GM18868 (cell line): ENCODE measurements at regions not wholly inside any gene's neighbourhood (a gene's known extent, or its start where the extent isn't known, plus 50 kb on each side); places are given as distances from the start of the nearest gene placed in this dataset.
A peak's percentile ranks its signal among the peaks of the same experiment; 100 is the strongest.
"Not testable (repeated sequence)": the region's sequence is repeated elsewhere in the genome, so short reads cannot be mapped to it uniquely, and the experiment has no call there.

Source experiments
- ATAC-seq: cut with Tn5 transposase; IDR thresholded peaks from one replicate; pipeline ENCODE4 v1.9.1; 2021; ENCODE audit warnings: mild to moderate bottlenecking, moderate library complexity; ENCODE audit not compliant: unreplicated experiment

DNA sequence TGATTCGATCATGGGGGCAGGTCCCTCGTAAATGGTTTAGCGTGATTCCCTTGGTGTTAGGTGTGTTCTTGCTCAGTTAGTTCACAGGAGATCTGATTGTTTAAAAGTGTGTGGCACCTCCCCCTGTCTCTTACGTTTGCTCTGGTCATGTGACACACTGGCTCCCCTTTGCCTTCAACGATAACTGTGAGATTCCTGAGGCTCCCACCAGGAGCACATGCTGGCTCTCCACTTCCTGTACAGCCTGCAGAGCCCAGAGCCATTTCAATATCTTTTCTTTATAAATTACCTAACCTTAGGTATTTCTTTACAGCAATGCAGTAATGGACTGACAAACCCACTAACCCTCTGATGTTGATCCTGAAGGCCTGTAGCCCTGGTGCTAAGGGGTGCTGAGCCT lies 141.9 kb downstream of the FCRL5 start:
- no peak for ATAC-seq

DNA sequence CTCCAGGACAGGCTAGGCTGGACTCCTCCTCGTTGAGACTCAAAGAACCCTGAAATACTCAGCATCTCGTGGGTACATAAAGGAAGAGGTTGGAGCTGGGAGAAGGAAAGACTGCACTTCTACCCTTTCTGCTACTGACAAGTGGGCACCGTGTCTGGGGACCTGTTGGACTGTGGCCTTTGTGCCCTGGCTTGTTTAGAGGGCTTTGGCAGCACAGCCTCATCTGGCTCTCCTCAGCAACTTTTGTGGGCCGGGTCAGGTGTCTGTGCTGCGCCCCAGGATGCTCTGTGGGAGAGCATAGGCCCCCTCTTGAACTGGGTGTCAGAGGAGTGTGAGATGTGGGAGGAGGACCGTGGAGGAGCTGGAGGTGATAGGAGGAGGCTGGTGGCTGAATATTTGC lies 142.4 kb downstream of the FCRL5 start:
- ATAC-seq = no peak

DNA sequence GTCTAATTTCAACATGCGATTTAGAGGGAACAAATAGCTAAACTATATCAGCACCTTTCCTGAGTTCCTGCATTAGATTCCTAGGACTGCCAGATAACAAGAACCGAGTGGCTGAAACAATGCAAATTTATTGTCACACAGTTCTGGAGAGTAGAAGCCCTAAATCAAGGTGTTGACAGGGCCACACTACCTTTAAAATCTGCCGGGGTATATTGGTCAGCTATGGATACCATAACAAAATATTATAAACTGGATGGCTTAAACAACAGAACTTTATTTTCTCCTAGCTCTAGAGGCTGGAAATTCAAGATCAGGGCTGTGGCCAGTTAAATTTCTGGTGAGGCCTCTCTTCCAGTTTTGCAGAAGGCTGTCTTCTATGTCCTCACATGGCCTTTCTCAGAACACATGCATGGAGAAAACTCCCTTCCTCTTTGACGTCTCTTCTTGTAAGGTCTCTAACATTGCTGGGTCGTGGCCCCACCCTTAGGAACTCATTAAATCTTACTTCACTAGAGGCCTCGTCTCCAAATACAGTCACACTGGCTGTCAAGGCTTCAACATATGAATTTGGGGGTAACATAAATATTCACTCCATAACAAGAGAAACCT lies 144.3 kb downstream of the FCRL5 start:
- ATAC-seq = no peak

DNA sequence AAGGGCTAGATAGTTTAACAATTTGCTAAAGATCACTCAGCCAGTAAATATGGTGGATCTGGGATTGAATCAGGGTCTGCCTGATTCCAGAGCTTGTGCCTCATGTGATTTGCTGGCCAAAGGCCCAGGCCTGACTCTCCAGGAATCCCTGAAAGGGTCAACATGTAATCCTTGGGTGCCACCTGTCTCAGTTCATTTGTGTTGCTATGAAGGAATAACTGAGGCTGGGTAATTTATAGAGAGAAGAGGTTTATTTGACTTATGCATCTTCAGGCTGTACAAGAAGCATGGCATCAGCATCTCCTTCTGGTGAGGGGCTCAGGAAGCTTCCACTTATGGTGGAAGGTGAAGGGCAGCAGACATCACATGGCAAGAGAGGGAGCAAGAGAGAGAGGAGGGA lies 144.9 kb downstream of the FCRL5 start:
- ATAC-seq = no peak

DNA sequence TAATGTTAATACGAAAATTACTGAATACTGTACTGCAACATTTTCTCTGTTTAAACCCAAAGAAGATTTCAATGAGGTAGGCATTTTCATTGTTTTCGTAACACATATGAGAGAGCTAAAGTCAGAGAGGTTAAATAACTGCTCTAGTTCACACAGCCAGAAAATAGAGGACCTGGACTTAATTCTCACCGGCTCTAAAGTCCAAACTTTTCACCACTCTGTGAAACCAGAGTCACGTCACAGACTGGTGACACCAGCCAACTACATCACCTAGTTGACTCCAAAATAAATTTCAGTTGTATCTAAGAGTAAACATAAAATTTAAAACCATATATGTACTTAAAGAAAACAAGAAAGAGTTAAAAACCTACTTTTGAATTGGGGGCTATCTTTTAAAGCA lies 146.7 kb downstream of the FCRL5 start:
- ATAC-seq = no peak

DNA sequence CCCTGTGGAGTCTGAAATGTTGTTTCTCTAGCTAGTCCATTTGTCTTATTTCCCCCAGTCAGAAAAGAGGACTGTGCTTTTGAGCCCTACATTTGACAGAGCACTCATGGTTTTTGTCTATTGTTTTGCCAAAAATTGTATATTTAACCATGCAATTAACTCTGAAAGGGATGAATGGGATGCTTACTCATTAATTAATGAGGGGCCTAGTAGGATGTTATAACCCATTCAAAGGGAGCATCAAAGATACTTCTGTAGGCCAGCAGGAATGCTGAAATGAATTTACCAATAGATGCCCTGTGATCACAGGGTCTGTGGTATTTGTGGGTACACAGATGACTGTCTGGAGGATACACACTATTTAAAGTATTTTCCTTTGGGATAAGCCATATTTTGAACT lies 147.7 kb downstream of the FCRL5 start:
- no peak for ATAC-seq

DNA sequence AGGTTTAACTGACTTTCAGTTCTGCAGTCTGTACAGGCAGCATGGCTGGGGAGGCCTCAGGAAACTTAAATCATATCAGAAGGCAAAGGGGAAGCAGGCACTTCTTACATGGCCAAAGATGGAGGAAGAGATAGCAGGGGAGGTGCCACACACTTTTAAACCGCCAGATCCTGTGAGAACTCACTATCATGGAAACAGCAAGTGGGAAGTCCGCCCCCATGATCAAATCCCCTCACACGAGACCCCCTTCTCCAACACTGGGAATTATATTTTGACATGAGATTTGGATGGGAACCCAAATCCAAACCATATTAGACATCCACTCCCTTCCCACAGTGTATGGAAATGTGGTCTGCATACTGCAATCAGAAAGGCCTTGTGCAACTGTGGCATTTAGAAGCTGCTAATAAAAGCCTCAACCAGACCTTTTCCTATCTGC lies 148.2 kb downstream of the FCRL5 start:
- ATAC-seq = peak; percentile 48

DNA sequence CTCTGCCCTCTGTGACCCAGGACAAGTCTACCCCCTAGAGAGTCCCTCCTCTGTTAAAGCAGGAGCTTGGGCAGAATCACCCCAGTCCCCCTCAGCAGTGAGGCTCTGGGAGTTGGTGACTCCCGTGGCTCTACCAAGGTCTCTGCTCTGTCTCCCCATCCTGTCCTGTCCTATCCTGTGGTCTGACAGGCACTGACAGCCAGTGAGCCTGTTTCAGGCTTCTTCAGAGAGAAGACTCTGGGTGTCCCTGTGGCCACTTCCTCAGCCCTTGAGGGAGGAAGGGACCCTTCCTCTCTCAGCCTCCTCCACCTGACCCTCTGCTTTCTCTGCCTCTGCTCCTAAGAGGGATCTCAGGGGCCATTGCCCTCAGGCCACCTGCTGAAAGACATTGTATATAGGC lies 148.7 kb downstream of the FCRL5 start:
- peak; percentile 25 for ATAC-seq

DNA sequence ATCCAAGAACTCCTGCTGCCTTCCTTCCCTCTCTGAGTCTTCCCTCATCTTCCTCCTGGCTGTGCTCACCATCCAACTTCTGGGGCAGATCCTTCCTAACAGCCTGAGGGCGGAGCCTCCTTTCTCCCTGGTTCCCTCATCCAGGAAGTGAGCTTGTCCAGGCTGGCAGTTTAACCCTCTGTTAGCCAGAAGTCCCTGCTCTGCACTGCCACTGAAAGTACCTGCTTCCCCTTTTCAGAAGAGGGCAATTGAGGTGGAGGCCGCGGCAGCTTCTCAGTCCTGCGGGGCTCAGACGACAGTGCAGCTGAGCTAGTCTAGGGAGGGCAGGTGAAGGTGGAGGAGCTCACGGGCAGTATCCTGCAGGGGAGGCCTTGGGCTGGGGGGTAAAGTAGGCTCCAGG lies 149.1 kb downstream of the FCRL5 start:
- ATAC-seq = peak; percentile 83

DNA sequence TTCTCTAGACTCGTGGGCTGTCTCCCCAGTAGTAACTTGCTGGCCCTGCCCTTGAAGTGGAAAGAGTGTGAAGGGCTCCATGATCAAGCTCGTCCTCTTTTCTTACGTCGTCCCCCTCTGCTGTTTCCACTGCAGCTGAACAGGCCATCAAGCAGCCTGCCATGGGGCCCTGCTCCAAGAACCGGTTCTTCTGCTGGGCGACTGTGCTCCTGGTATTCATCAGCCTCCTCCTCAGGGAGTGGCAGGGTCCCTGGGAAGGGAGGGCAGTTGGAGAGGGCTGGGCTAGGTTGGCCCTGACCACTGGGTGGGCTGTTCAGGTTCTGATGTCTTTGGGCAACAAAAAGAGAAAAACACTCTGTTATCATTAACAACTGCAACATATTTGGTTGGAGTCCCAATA lies 151.5 kb downstream of the FCRL5 start:
- ATAC-seq = no peak

DNA sequence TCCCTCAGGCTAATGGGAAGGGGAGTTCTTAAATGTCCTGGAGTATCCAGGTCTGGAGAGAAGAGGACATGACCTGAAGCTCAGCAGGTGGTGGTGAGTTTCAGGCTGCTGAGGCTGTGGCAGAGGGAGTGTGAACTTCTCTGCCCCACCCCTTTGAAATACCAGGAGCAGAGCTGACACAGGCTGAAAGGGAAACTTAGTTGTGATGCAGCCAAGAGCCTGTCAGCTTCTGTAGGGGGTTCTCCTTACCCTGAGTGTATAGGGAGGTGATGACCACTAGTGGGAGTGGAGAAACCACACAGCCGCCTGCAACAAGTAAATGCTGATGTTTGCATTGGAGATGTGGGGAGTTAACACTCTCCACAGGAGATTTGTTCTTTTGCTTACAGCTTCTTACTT lies 152.3 kb downstream of the FCRL5 start:
- ATAC-seq = peak; percentile 60

DNA sequence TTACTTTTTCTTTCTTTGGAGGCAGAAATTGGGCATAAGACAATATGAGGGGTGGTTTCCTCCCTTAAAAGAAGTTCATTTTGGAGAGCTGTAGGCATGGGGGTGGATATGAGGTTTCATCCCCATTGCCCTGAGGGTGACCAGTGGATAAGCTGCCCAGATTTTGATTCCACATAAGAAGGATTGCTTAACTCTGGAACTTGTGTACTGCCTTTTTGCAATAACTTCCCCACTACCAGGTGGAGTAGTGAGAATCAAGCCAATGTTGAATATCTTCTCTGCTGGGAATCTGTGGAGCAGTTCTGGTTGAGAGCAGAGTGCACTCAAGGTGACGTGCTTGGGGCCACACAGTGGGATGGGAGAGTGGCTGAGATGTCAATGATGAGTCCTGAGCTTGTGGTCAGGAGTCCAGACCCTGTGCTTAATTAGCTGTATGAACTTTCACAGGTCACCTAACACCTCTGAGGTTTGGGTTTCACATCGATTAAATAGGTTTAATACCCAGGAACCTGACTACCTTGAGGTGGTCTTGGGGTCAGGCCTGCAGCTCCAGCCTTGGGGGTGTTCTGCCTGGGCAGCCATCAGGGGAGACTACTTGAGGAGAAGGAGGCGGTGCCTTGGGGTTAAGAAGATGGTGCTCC lies 152.9 kb downstream of the FCRL5 start:
- no peak for ATAC-seq

DNA sequence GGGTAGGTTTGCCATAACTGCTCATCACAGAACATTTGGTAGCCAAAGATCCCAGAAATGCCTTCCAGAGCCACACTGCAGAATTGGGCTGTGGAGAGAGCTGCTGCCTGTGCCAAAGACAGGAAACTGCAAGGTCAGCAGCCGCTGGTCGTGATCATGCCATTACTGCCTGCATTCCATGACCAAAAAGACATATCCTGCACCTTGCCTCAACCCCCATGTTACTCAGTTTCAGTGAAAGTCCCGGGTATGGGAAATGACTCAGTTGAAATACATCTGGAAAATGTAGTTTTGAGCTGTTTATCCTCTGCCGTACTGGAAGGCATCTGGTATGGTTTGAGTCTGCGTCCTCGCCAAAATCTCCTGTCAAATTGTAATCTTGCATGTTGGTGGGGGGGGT lies 161.7 kb downstream of the FCRL5 start:
- no peak for ATAC-seq

DNA sequence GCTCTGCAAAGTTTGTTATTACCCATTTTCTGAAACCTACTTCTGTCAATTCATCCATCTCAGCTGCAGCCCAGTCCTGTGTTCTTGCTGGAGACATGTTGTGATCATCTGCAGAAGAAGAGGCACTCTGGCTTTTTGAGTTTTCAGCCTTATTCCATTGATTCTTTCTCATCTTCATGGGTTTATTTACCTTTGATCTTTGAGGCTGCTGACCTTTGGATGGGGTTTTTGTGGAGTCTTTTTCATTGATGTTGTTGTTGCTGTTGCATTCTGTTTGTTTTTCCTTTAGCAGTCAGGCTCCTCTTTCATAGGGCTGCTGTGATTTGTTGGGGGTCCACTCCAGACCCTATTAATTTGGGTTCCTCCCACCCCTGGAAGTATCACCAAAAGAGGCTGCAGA lies 164.3 kb downstream of the FCRL5 start:
- no peak for ATAC-seq

DNA sequence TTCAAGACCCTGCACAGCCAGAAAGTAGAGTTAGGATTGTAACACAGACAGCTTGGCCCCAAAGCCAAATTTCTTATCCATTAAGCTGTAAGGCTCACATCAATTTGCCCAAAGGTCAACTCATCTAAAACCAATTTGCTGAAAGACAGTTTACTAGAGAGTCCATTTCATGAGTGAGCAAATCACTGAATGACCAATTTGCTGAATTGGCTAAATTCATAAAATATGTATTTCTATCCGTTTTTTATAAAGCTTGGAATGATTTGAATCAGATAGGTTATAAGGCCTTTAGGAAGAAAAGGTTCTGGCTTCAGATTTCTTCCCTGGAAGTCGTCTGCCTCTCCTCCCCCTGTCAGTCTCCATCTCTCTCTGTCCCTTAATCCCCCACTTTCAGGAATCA lies 168.1 kb downstream of the FCRL5 start:
- no peak for ATAC-seq

DNA sequence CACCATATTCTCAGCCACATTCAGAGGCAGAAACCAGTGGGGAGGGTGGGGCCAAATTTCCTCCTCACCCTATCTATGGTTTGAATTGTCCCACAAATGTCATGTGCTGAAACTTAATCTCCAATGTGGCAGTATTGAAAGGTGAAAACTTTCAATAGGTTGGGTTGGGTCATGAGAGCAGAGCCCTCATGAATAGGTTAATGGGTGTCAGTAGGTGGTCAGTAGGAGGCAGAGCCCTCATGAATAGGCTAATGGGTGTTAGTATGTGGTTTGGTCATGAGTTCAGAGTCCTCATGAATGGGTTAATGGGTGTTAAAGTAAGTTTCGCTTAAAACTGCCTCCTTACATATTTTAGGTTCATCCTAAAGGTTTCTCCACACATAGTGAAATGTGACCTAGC lies 170.0 kb downstream of the FCRL5 start:
- no peak for ATAC-seq

DNA sequence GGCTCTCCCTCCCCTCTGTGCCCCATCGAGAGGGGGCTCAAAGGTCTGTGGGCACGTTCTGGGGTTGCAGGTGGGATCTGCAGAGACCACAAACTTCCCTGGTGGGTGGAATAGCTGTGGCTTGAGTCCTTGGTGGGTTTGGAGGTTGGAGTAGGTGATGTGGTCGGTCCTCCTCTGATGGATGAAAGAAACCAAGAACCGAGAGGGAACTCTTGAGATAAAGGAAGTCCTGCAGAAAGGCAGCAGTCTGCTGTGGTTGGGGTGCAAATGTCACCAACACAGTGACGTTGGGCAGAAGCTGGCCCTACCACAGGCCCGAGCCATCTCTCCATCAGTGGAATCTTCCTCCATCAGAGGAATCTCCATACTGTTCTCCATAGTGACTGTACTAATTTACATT lies 171.8 kb downstream of the FCRL5 start:
- no peak for ATAC-seq

DNA sequence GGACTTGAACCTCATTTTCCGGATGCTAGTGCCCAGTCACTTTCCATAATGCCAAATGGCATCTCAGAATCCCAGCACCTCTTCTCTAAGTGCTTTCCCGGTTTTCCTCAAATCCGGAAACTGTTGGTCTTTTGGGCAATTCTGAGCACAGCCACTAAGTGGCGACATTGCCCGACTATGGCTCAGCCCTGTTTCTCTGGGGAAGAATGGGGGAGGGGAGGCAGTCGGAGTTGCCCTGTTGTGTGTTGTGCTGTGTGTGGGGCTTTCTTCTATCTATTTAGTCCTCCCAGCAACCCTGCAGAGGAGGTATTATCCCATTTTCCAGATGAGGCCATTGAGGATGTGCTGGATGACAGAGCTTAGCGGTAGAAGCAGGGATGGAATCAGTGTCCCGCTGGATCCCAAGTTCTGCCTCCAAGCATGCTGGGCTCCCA lies 175.0 kb downstream of the FCRL5 start:
- not testable (repeated sequence) for ATAC-seq

DNA sequence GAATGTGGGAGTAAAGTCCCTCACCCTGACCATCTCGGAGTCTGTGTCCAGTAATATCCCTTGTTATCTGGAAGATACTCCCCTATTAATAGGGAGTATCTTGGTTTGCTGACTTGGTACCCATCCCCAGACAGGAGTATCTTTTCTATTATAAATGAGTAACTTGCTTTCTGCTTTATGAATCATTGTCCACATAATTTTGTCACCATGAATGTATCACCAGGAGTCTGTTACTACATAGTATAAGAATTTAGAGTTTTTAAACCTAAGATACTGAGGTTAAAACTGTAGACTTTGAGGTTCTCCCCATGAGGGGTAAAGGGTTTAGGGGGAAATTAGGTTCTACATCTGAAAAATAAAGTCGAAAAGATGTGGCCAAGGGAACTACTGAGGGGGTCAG lies 175.6 kb downstream of the FCRL5 start:
- no peak for ATAC-seq

DNA sequence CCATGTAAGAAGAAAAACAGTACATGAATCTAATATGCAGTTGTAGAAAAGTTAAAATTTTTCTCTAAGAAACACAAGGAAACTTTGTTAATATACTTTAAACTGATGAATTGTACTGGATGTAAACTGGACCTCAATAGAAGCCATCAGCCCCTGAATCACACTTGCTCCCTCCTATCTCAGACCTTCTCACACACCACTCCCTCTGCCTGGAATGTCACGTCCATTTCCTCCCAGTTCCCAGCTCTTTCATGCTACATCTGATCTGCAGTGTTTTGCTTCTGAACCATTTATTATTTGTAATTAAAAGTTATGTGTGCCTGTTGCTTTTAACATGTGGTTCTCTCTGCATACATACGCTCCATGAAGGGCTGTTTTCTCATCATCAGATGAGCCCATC lies 180.0 kb downstream of the FCRL5 start:
- not testable (repeated sequence) for ATAC-seq

DNA sequence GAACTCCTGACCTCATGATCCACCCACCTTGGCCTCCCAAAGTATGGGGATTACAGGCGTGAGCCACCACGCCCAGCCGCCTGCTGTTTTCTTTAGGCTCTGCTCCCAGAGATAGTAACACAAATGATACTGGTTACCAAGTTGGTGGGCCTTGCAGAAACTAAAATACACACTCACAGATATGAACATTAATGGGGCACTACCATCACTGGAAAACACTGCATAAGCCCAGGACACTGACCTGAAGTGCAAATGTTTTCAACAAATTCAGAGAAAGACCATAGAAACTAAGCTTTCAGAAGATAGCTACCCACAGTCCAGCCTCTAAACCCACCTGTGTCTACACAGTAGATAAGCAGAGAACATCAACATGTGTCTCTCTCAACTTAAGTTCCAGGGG lies 180.5 kb downstream of the FCRL5 start:
- ATAC-seq = no peak

DNA sequence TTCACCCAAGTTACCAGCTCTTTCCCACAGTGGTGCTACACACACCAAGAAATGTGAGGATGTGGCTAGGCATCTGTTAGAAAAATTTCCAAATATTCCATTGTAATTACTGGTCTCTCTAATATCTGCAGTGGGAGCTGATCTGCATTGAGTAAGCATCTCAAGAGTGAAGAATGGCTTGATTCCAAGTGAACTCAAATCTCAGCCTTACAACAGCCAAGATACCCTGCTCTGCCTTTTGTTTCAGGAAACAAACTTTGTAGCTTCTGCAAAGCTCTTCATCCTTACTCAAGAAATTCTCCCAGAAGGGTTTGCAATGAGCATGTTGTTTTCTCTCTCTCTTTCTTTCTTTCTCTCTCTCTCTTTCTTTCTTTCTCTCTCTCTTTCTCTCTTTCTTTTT lies 181.1 kb downstream of the FCRL5 start:
- ATAC-seq = no peak

DNA sequence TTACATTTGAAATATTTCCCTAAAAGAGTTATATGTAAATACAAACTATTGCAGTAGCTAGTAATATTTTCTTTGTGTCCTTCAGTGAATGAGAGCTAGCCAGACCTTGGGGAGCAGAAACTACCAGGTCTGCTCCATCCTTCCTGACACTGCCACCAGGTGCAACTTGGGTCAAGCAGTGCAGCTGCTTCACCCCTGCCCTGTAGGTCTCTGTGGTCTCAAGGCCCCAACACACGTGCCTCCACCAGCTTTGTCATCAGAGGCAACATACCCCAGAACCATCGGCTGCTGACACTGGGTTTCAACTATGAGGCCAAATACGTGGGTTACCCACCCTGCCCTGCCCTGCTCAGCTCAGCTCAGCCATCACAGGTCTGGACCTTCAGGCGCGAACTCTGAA lies 181.6 kb downstream of the FCRL5 start:
- ATAC-seq = no peak
